H1 (cell line): ENCODE measurements at regions not wholly inside any gene's neighbourhood (a gene's known extent, or its start where the extent isn't known, plus 50 kb on each side); places are given as distances from the start of the nearest gene placed in this dataset.
A peak's percentile ranks its signal among the peaks of the same experiment; 100 is the strongest.

ENCODE experiments used
- CTCF ChIA-PET: fragments of 300-600 bp; sonication (Branson Sonifier 250); formaldehyde crosslinking; loops from one replicate; lab custom pipeline; 2021; ENCODE audit not compliant: partially characterized antibody; lab: Charles Lee
- POLR2A ChIA-PET: fragments of 300-600 bp; sonication (Branson Sonifier 250); formaldehyde crosslinking; loops from one replicate; lab custom pipeline; 2021; ENCODE audit warnings: inconsistent platforms; ENCODE audit not compliant: partially characterized antibody; lab: Charles Lee
- DNase-seq, 2 experiments: peaks; one replicate each; pipeline versions ENCODE4 v3.0.0 to v3.0.0-alpha.2; 2010 to 2022; ENCODE audit warnings: low spot score in 2 of 2, low read depth in 1 of 2, mixed read lengths in 1 of 2
- FAIRE-seq: peaks from 2 replicates; lab custom pipeline; 2011; peaks lifted over from hg19 to GRCh38; lab: Jason Lieb, UNC
- H2AFZ ChIP-seq: 2 replicates; pipeline ENCODE4 v1.8.1; 2012; ENCODE audit warnings: low read length, inconsistent platforms
- H2AK5ac ChIP-seq: 2 replicates; pipeline ENCODE4 v1.6.1; 2013; ENCODE audit warnings: low read depth, low read length
- H2BK120ac ChIP-seq: replicated peaks from 2 replicates; pipeline ENCODE3; 2013; ENCODE audit warnings: low read depth, low read length, inconsistent platforms
- H2BK12ac ChIP-seq: 2 replicates; pipeline ENCODE4 v1.6.1; 2013; ENCODE audit warnings: low read depth, low read length
- H2BK15ac ChIP-seq: 2 replicates; pipeline ENCODE4 v1.6.1; 2013; ENCODE audit warnings: low read length
- H2BK20ac ChIP-seq: 2 replicates; pipeline ENCODE4 v1.6.1; 2013; ENCODE audit warnings: low read length
- H2BK5ac ChIP-seq: 2 replicates; pipeline ENCODE4 v1.6.1; 2013; ENCODE audit warnings: low read depth, low read length
- H3K14ac ChIP-seq: 2 replicates; pipeline ENCODE4 v1.6.1; 2013; ENCODE audit warnings: inconsistent platforms; ENCODE audit not compliant: insufficient read length
- H3K18ac ChIP-seq: 2 replicates; pipeline ENCODE4 v1.6.1; 2013; ENCODE audit warnings: low read length; ENCODE audit errors: extremely low read depth
- H3K23ac ChIP-seq: 2 replicates; pipeline ENCODE4 v1.6.1; 2013; ENCODE audit warnings: inconsistent platforms; ENCODE audit not compliant: insufficient read length
- H3K23me2 ChIP-seq: 2 replicates; pipeline ENCODE4 v1.6.1; 2013; ENCODE audit warnings: low read depth, low read length
- H3K27ac ChIP-seq: 2 replicates; pipeline ENCODE4 v1.6.1; 2011; ENCODE audit warnings: low read depth, low read length, inconsistent platforms
- H3K27me3 ChIP-seq, 4 experiments: replicated peaks in 1 of 4; 1 replicate in 1 of 4; 2 replicates in 3 of 4; pipeline versions ENCODE4 v1.6.1 to v1.8.1; 2011 to 2013; ENCODE audit warnings: low read length in 3 of 4, mild to moderate bottlenecking in 3 of 4, inconsistent platforms in 2 of 4, mixed read lengths in 2 of 4, moderate library complexity in 1 of 4; ENCODE audit not compliant: control insufficient read depth in 3 of 4, insufficient read depth in 3 of 4; ENCODE audit errors: extremely low read depth in 1 of 4
- H3K36me3 ChIP-seq, 4 experiments: 2 replicates each; pipeline versions ENCODE4 v1.6.1 to v1.8.1; 2011 to 2013; ENCODE audit warnings: mild to moderate bottlenecking in 4 of 4, low read length in 3 of 4, moderate library complexity in 2 of 4, control low read depth in 1 of 4, inconsistent platforms in 1 of 4; ENCODE audit not compliant: insufficient read depth in 4 of 4, control insufficient read depth in 2 of 4
- H3K4ac ChIP-seq: replicated peaks from 2 replicates; pipeline ENCODE3; 2013; ENCODE audit warnings: low read length, low read depth, mixed read lengths, inconsistent platforms; ENCODE audit not compliant: insufficient read length
- H3K4me1 ChIP-seq, 4 experiments: replicated peaks in 1 of 4; 1 replicate in 1 of 4; 2 replicates in 3 of 4; pipeline versions ENCODE4 v1.6.1 to v1.8.1; 2011 to 2013; ENCODE audit warnings: low read length in 3 of 4, inconsistent platforms in 2 of 4, mixed read lengths in 1 of 4; ENCODE audit not compliant: insufficient read depth in 4 of 4, control insufficient read depth in 3 of 4
- H3K4me2 ChIP-seq, 2 experiments: 2 replicates each; pipeline versions ENCODE4 v1.6.1 to v1.8.1; 2011 to 2013; ENCODE audit warnings: low read depth in 2 of 2, low read length in 2 of 2, control low read depth in 1 of 2, inconsistent platforms in 1 of 2, mild to moderate bottlenecking in 1 of 2; ENCODE audit not compliant: insufficient read depth in 1 of 2
- H3K4me3 ChIP-seq, 4 experiments: fragments of 200-600, 300-600 bp in 1 of 4; sonication (generic), shearing (Covaris generic), sonication (Bioruptor Twin) in 1 of 4; 2 replicates each; pipeline versions ENCODE4 v1.5.1 to v1.8.1; 2011 to 2016; ENCODE audit warnings: low read length in 4 of 4, low read depth in 3 of 4, control low read depth in 2 of 4, inconsistent platforms in 2 of 4, mild to moderate bottlenecking in 2 of 4, mixed read lengths in 1 of 4, moderate library complexity in 1 of 4; ENCODE audit not compliant: insufficient read depth in 2 of 4; ENCODE audit errors: extremely low read depth in 1 of 4
- H3K56ac ChIP-seq: replicated peaks from 2 replicates; pipeline ENCODE3; 2013; ENCODE audit warnings: low read depth, mild to moderate bottlenecking, mixed read lengths, low read length, inconsistent platforms; ENCODE audit not compliant: insufficient read length
- H3K79me1 ChIP-seq: 2 replicates; pipeline ENCODE4 v1.6.1; 2013; ENCODE audit warnings: low read depth, low read length, control low read depth
- H3K79me2 ChIP-seq, 2 experiments: 2 replicates each; pipeline versions ENCODE4 v1.6.1 to v1.8.1; 2012 to 2013; ENCODE audit warnings: low read length in 2 of 2, mild to moderate bottlenecking in 2 of 2, inconsistent platforms in 1 of 2; ENCODE audit not compliant: insufficient read depth in 2 of 2, control insufficient read depth in 1 of 2
- H3K9ac ChIP-seq, 4 experiments: replicated peaks in 1 of 4; 1 replicate in 1 of 4; 2 replicates in 3 of 4; pipeline versions ENCODE4 v1.6.1 to v1.8.1; 2011 to 2013; ENCODE audit warnings: low read depth in 3 of 4, low read length in 3 of 4, control low read depth in 2 of 4, mild to moderate bottlenecking in 2 of 4, moderate library complexity in 2 of 4, inconsistent platforms in 1 of 4; ENCODE audit errors: extremely low read depth in 1 of 4
- H3K9me3 ChIP-seq, 2 experiments: 2 replicates each; pipeline versions ENCODE4 v1.6.1 to v1.8.1; 2012 to 2013; ENCODE audit warnings: mild to moderate bottlenecking in 2 of 2, moderate library complexity in 2 of 2, control low read depth in 1 of 2, inconsistent platforms in 1 of 2, low read depth in 1 of 2, low read length in 1 of 2, mixed read lengths in 1 of 2; ENCODE audit not compliant: insufficient read depth in 2 of 2
- H4K20me1 ChIP-seq, 2 experiments: replicated peaks in 1 of 2; 2 replicates each; pipeline versions ENCODE3 to v1.8.1; 2011 to 2013; ENCODE audit warnings: inconsistent platforms in 2 of 2, low read length in 2 of 2, mild to moderate bottlenecking in 1 of 2; ENCODE audit not compliant: insufficient read depth in 2 of 2, control insufficient read depth in 1 of 2
- H4K5ac ChIP-seq: 2 replicates; pipeline ENCODE4 v1.6.1; 2013; ENCODE audit warnings: low read length, low read depth, mixed read lengths, inconsistent platforms; ENCODE audit not compliant: insufficient read length
- H4K8ac ChIP-seq: 2 replicates; pipeline ENCODE4 v1.8.0; 2013; ENCODE audit warnings: mild to moderate bottlenecking, moderate library complexity, low read length, inconsistent platforms; ENCODE audit not compliant: insufficient read depth; ENCODE audit errors: extremely low read depth
- H4K91ac ChIP-seq: replicated peaks from 2 replicates; pipeline ENCODE3; 2013; ENCODE audit warnings: low read length, mixed read lengths, inconsistent platforms; ENCODE audit not compliant: insufficient read length
- KDM5A ChIP-seq: fragments of 200-600 bp; IDR thresholded peaks from 2 replicates; pipeline ENCODE4 v1.7.1; 2012; ENCODE audit warnings: mild to moderate bottlenecking, low read length, inconsistent platforms, mixed read lengths
- SAP30 ChIP-seq: fragments of 300-600 bp; sonication (generic); IDR thresholded peaks from 2 replicates; pipeline ENCODE4 v1.7.1; 2012; ENCODE audit warnings: low read length, moderate library complexity, mild to moderate bottlenecking, inconsistent platforms; ENCODE audit not compliant: insufficient read depth, insufficient replicate concordance
- SP4 ChIP-seq: IDR thresholded peaks from 2 replicates; pipeline ENCODE4 v1.6.1; 2012; ENCODE audit warnings: low read length, inconsistent platforms
- ZNF274 ChIP-seq: IDR thresholded peaks from 2 replicates; pipeline ENCODE4 v1.7.0; 2012; ENCODE audit warnings: low read length, borderline replicate concordance; ENCODE audit errors: extremely low read depth
- WGBS, 2 experiments: shearing (Covaris generic) in 1 of 2; methylation state at CpG; one replicate each; pipeline versions ENCODE4 v1.1.6 to v1.1.7; 2013 to 2015; ENCODE audit warnings: low lambda C conversion rate in 2 of 2, mixed read lengths in 2 of 2, inconsistent platforms in 1 of 2, low coverage in 1 of 2, missing lambda C conversion rate in 1 of 2; ENCODE audit not compliant: insufficient replicate concordance in 2 of 2, insufficient coverage in 1 of 2, insufficient read length in 1 of 2; ENCODE audit errors: extremely low coverage in 1 of 2, missing lambda C conversion rate in 1 of 2; 5-methylcytosine and 5-hydroxymethylcytosine counted together
- TF ChIP-seq, protein P1 (sequence below): IDR thresholded peaks from 2 replicates; pipeline ENCODE4 v1.6.1; 2012; ENCODE audit warnings: inconsistent platforms

DNA sequence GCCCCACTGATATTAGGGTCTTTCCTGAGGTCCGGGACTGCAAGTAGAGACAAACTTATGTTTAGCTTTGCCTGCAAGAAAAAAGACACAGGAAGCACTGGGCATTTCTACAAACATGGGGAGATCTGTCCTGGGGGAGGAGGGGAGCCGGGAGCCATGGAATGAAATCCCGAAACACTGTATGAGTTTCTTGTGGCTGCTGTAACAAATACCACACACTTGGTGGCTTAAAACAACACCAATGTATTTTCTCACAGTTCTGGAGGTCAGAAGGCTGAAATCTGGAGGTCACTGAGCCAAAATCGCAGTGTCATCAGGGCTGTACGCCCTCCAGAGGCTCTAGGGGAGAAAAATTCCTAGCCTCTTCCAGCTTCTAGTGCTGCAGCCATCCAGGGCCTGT lies 114.0 kb upstream of the CHST15 start:
- Histone ChIP-seq H2BK20ac (no peak overlapping the region), H3K9me3 (0 out of 4 replicates have a peak, but pooled peaks cover 0 to 5% of the 10 kb centered on the region in 2 experiments), H3K27ac (no peak overlapping the region), H3K23ac (no peak overlapping the region), H2BK5ac (no peak overlapping the region), H3K79me2 (no peaks in the 10 kb centered on the region), H3K4me3 (no peak overlapping the region), H2BK120ac (no peak overlapping the region), H3K4me2 (no peak overlapping the region), H4K8ac (no peak overlapping the region), H3K56ac (no peak overlapping the region), H2BK12ac (no peak overlapping the region)
- CTCF ChIA-PET: interaction anchor here (0.7 to 6.0 kb wide), 4 partner anchors 11 to 213 kb away, joined by 3 to 46 read pairs (median 4); no protein-coding TSS in a partner anchor
- 90% methylated on average over 5 of the region's 5 CpGs; no CpG with 5 or more reads in 1 of the 2 experiments for WGBS, 2 experiments
- TF ChIP-seq KDM5A (no peak), SP4 (no peak), ZNF274 (no peak), SAP30 (no peak)
- TF ChIP-seq, protein P1, sequence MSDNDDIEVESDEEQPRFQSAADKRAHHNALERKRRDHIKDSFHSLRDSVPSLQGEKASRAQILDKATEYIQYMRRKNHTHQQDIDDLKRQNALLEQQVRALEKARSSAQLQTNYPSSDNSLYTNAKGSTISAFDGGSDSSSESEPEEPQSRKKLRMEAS: no peak
- TF ChIP-seq, all 59 proteins: peak for 0
- Histone ChIP-seq H3K9ac (no peak overlapping the region), H3K36me3 (no peaks in the 10 kb centered on the region), H3K18ac (no peak overlapping the region), H3K27me3 (no peaks in the 10 kb centered on the region; a peak in 1 of 7 replicates), H2BK15ac (no peak overlapping the region), H3K4me1 (no peaks in the 10 kb centered on the region), H3K14ac (no peak overlapping the region), H3K4ac (no peak overlapping the region), H4K5ac (no peak overlapping the region), H4K20me1 (no peaks in the 10 kb centered on the region), H2AFZ (no peak overlapping the region), H3K79me1 (no peaks in the 10 kb centered on the region), H4K91ac (no peak overlapping the region), H2AK5ac (no peak overlapping the region), H3K23me2 (no peaks in the 10 kb centered on the region)
- peak in 1 of 2 experiments; percentile 33 for DNase-seq
- POLR2A ChIA-PET: interaction anchor here (1.8 kb wide), 1 partner anchor 15 kb away, joined by 4 read pairs; no protein-coding TSS in a partner anchor
- FAIRE-seq: no peak
